ENCODE measurements at regions not wholly inside any gene's neighbourhood (a gene's known extent, or its start where the extent isn't known, plus 50 kb on each side); places are given as distances from the start of the nearest gene placed in this dataset.

DNA sequence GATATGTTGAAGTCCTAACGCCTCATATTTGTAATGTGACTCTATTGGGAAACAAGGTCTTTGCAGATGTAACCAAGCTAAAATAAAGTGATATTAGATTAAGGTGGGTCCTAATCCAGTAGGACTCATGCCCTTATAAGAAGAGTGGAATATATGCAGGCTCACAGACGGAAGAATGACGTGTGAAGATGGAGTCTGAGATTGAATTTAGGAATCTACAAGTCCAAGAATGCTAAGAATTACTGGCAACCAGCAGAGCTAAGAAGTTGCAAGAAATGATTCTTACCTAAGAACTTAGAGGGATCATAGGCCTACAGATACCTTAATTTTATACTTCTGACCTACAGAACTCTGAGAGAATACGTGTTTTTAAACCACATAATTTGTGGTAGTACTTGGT, 350.0 kb upstream of the ST8SIA4 start (continued):
- no peak for TF ChIP-seq CTCF (conservative IDR thresholded peaks at IDR 0.05; ENCODE audit: low read depth in 2 of 2)
- no peak for TF ChIP-seq ZNF331 (CRISPR knock-in tag; IDR thresholded peaks at IDR 0.05; ENCODE audit: low read depth)
- no peak for TF ChIP-seq STAT1 (IDR thresholded peaks at IDR 0.05; ENCODE audit: unreplicated experiment)
- TF ChIP-seq, protein P1, sequence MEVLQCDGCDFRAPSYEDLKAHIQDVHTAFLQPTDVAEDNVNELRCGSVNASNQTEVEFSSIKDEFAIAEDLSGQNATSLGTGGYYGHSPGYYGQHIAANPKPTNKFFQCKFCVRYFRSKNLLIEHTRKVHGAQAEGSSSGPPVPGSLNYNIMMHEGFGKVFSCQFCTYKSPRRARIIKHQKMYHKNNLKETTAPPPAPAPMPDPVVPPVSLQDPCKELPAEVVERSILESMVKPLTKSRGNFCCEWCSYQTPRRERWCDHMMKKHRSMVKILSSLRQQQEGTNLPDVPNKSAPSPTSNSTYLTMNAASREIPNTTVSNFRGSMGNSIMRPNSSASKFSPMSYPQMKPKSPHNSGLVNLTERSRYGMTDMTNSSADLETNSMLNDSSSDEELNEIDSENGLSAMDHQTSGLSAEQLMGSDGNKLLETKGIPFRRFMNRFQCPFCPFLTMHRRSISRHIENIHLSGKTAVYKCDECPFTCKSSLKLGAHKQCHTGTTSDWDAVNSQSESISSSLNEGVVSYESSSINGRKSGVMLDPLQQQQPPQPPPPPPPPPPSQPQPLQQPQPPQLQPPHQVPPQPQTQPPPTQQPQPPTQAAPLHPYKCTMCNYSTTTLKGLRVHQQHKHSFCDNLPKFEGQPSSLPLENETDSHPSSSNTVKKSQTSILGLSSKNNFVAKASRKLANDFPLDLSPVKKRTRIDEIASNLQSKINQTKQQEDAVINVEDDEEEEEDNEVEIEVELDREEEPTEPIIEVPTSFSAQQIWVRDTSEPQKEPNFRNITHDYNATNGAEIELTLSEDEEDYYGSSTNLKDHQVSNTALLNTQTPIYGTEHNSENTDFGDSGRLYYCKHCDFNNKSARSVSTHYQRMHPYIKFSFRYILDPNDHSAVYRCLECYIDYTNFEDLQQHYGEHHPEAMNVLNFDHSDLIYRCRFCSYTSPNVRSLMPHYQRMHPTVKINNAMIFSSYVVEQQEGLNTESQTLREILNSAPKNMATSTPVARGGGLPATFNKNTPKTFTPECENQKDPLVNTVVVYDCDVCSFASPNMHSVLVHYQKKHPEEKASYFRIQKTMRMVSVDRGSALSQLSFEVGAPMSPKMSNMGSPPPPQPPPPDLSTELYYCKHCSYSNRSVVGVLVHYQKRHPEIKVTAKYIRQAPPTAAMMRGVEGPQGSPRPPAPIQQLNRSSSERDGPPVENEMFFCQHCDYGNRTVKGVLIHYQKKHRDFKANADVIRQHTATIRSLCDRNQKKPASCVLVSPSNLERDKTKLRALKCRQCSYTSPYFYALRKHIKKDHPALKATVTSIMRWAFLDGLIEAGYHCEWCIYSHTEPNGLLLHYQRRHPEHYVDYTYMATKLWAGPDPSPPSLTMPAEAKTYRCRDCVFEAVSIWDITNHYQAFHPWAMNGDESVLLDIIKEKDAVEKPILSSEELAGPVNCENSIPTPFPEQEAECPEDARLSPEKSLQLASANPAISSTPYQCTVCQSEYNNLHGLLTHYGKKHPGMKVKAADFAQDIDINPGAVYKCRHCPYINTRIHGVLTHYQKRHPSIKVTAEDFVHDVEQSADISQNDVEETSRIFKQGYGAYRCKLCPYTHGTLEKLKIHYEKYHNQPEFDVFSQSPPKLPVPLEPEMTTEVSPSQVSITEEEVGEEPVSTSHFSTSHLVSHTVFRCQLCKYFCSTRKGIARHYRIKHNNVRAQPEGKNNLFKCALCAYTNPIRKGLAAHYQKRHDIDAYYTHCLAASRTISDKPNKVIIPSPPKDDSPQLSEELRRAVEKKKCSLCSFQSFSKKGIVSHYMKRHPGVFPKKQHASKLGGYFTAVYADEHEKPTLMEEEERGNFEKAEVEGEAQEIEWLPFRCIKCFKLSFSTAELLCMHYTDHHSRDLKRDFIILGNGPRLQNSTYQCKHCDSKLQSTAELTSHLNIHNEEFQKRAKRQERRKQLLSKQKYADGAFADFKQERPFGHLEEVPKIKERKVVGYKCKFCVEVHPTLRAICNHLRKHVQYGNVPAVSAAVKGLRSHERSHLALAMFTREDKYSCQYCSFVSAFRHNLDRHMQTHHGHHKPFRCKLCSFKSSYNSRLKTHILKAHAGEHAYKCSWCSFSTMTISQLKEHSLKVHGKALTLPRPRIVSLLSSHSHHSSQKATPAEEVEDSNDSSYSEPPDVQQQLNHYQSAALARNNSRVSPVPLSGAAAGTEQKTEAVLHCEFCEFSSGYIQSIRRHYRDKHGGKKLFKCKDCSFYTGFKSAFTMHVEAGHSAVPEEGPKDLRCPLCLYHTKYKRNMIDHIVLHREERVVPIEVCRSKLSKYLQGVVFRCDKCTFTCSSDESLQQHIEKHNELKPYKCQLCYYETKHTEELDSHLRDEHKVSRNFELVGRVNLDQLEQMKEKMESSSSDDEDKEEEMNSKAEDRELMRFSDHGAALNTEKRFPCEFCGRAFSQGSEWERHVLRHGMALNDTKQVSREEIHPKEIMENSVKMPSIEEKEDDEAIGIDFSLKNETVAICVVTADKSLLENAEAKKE (CRISPR knock-in tag; IDR thresholded peaks at IDR 0.05): no peak
- no peak for TF ChIP-seq POLR2AphosphoS5 (IDR thresholded peaks at IDR 0.05; ENCODE audit: low read depth)
- no peak for TF ChIP-seq ZNF114 (CRISPR knock-in tag; IDR thresholded peaks at IDR 0.05)

GRCh38 chr5:101244621-101245020, 341.5 kb upstream of the ST8SIA4 start:
- peaks cover 1% of the 10 kb centered on the region for H3K9me2 ChIP-seq (ENCODE audit: insufficient read depth)
- H3K4me2 ChIP-seq: no peak overlapping the region
- H3K27me3 ChIP-seq (ENCODE audit: insufficient read depth): no peaks in the 10 kb centered on the region
- Mint-ChIP-seq H3K4me1 (no peaks in the 10 kb centered on the region), H3K4me3 (no peak overlapping the region), H3K9me3 (no peaks in the 10 kb centered on the region), H3K36me3 (ENCODE audit: low read depth) (no peaks in the 10 kb centered on the region), H3K27ac (no peak overlapping the region), H3K27me3 (ENCODE audit: insufficient read depth, low read depth, poor library complexity) (peaks cover 2% of the 10 kb centered on the region)
- no peak overlapping the region for H3K27ac ChIP-seq (ENCODE audit: low read depth)
- no peak for DNase-seq (ENCODE audit: low spot score)
- H3K36me3 ChIP-seq (ENCODE audit: insufficient read depth): no peaks in the 10 kb centered on the region
- ATAC-seq: no peak
- no peak overlapping the region for H3K4me3 ChIP-seq
- no peaks in the 10 kb centered on the region for H3K79me2 ChIP-seq (replicated peaks; ENCODE audit: insufficient read depth)
- no peak overlapping the region for H2AFZ ChIP-seq
- no peak for TF ChIP-seq EZH2 (IDR thresholded peaks at IDR 0.05; ENCODE audit: low read depth, unreplicated experiment)
- H3F3A ChIP-seq (replicated peaks; ENCODE audit: low read depth): no peaks in the 10 kb centered on the region
- H3K4me1 ChIP-seq (ENCODE audit: insufficient read depth): no peaks in the 10 kb centered on the region
- no peaks in the 10 kb centered on the region for H4K20me1 ChIP-seq (replicated peaks; ENCODE audit: insufficient read depth)
